ENCODE measurements at regions not wholly inside any gene's neighbourhood (a gene's known extent, or its start where the extent isn't known, plus 50 kb on each side); places are given as distances from the start of the nearest gene placed in this dataset.

DNA sequence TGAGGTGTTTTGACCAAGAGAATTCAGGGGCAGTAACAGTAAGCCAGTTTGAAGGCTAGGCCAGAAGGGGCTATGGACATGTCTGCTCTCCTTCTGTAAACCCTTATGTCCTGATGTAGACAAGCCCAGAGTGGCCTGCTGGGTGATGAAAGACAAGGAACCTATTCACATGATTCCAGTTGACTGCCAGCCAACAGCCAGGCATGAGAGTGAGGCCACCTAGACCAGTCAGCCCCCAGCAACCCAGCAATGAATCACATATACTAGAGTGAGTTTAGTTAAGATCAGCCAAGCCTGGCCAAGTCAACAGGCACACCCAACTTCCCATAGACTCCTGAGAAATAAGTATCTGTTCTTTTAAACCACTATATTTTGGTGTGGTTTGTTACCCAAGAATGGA lies 1889.7 kb upstream of the CELF4 start:
- Mint-ChIP-seq H3K4me1 (peaks cover 0 to 6% (median 3%) of the 10 kb centered on the region in 3 donors), H3K4me3 (no peak overlapping the region), H3K27me3 (no peaks in the 10 kb centered on the region), H3K27ac (no peak overlapping the region), H3K9me3 (peaks cover 4 to 7% (median 7%) of the 10 kb centered on the region in 3 donors), H3K36me3 (no peaks in the 10 kb centered on the region)
- POLR2A ChIA-PET: no interaction called here
- no peak overlapping the region for H3K4me3 ChIP-seq (ENCODE audit: control insufficient read depth in 1 of 2, extremely low read depth in 1 of 2, low read length in 1 of 2)
- no peak for ATAC-seq (replicated peaks in 1 of 4)
- H3K9me3 ChIP-seq: no peaks in the 10 kb centered on the region
- H3K27me3 ChIP-seq (replicated peaks in 1 of 2; ENCODE audit: control insufficient read depth in 2 of 2, extremely low read depth in 1 of 2, insufficient read depth in 2 of 2, low read length in 1 of 2): no peaks in the 10 kb centered on the region
- H3K27ac ChIP-seq (ENCODE audit: low read length): no peak overlapping the region
- CTCF ChIA-PET: no interaction called here
- peaks cover 0 to 4% of the 10 kb centered on the region in 2 experiments for H3K4me1 ChIP-seq (ENCODE audit: control insufficient read depth in 1 of 2, extremely low read depth in 1 of 2, insufficient read depth in 2 of 2, low read length in 2 of 2)
- DNase-seq: no peak
- no peaks in the 10 kb centered on the region for H3K36me3 ChIP-seq (ENCODE audit: control insufficient read depth in 2 of 2, extremely low read depth in 1 of 2, insufficient read depth in 1 of 2, low read length in 1 of 2)

DNA sequence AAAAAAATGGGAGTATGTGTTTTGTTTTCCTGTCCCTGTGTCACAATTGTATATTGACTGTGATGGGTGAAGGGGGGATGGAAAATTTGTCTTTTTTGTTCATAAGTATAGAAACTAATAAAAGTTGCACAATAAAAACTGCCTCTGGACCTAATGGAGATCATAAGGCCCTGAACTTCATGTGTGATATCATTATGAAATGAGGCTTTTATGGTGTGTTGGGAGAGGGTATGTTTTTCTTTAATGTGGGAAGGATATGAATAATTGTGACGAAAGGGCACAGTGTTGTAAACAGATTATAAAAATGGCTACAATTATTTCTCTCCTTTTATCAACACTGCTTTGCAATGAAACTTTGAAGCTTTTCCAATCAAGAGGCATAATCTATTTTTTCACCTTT lies 1889.3 kb upstream of the CELF4 start:
- Histone ChIP-seq H3K4me1 (ENCODE audit: control insufficient read depth in 1 of 2, extremely low read depth in 1 of 2, insufficient read depth in 2 of 2, low read length in 2 of 2) (no peaks in the 10 kb centered on the region), H3K27ac (ENCODE audit: low read length) (no peak overlapping the region), H3K36me3 (ENCODE audit: control insufficient read depth in 2 of 2, extremely low read depth in 1 of 2, insufficient read depth in 1 of 2, low read length in 1 of 2) (no peaks in the 10 kb centered on the region), H3K4me3 (ENCODE audit: control insufficient read depth in 1 of 2, extremely low read depth in 1 of 2, low read length in 1 of 2) (no peak overlapping the region), H3K27me3 (replicated peaks in 1 of 2; ENCODE audit: control insufficient read depth in 2 of 2, extremely low read depth in 1 of 2, insufficient read depth in 2 of 2, low read length in 1 of 2) (no peaks in the 10 kb centered on the region), H3K9me3 (no peaks in the 10 kb centered on the region)
- H3K4me3 Mint-ChIP-seq: no peak overlapping the region
- WGBS (ENCODE audit: insufficient coverage): no CpG with 5 or more reads among the region's 1 CpG
- ATAC-seq (replicated peaks in 1 of 4): no peak
- H3K27me3 Mint-ChIP-seq: no peaks in the 10 kb centered on the region
- H3K36me3 Mint-ChIP-seq: no peaks in the 10 kb centered on the region
- no peak overlapping the region for H3K27ac Mint-ChIP-seq
- ChIA-PET POLR2A (no interaction called here), CTCF (no interaction called here)
- DNase-seq: no peak
- H3K9me3 Mint-ChIP-seq: peaks cover 4 to 7% (median 7%) of the 10 kb centered on the region in 3 donors
- H3K4me1 Mint-ChIP-seq: peaks cover 0 to 6% (median 3%) of the 10 kb centered on the region in 3 donors

DNA sequence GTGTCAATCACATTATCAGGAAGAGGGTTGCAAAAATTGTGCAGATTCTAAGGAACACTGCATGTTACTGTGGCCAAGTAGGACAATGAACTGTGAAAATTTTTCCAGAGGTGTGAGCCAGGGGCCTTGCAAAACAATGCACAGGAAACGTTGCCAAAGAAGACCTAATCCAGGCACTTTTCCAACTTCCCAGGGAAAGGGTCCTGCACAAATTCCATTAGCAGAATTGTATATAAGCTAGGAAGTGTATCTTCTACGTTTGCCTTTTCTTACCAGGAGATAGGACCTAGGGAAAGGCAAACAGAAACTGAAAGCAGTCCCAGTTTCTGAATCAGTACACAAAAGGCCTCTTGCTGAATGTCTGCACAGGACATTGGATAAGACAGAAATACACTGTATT lies 1888.3 kb upstream of the CELF4 start:
- WGBS (ENCODE audit: insufficient coverage): no CpG with 5 or more reads among the region's 2 CpGs

DNA sequence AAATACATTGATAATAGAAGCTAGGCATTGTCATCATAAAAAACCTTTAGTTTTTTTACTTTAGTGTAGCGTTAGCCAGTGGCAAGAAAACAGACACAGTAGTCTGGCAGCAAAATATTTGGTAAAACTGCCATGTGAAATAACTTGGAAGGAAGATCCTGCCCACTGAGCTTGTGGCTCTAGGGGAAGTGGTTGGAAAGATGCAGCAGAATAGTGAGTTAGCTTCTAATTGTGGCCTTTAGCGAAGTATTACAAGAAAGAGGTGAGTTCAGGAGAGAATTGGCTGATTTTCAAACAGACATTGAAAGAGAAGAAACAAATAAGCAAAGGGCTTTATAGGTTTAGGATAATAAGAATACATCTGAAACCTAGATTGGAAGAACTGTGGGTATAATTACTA lies 1887.8 kb upstream of the CELF4 start:
- H3K27ac Mint-ChIP-seq: no peak overlapping the region

More for the DNA sequence above, 1888.3 kb upstream of the CELF4 start:
- H3K27ac ChIP-seq (ENCODE audit: low read length): no peak overlapping the region
- H3K4me1 ChIP-seq (ENCODE audit: control insufficient read depth in 1 of 2, extremely low read depth in 1 of 2, insufficient read depth in 2 of 2, low read length in 2 of 2): no peaks in the 10 kb centered on the region
- no peaks in the 10 kb centered on the region for H3K36me3 ChIP-seq (ENCODE audit: control insufficient read depth in 2 of 2, extremely low read depth in 1 of 2, insufficient read depth in 1 of 2, low read length in 1 of 2)
- H3K4me3 ChIP-seq (ENCODE audit: control insufficient read depth in 1 of 2, extremely low read depth in 1 of 2, low read length in 1 of 2): no peak overlapping the region
- no peaks in the 10 kb centered on the region for H3K27me3 ChIP-seq (replicated peaks in 1 of 2; ENCODE audit: control insufficient read depth in 2 of 2, extremely low read depth in 1 of 2, insufficient read depth in 2 of 2, low read length in 1 of 2)
- H3K4me3 Mint-ChIP-seq: no peak overlapping the region
- ATAC-seq (replicated peaks in 1 of 4) (no peak), DNase-seq (no peak)
- no peak overlapping the region for H3K27ac Mint-ChIP-seq
- peaks cover 6 to 7% (median 6%) of the 10 kb centered on the region in 3 donors for H3K9me3 Mint-ChIP-seq
- ChIA-PET CTCF (no interaction called here), POLR2A (no interaction called here)
- no peaks in the 10 kb centered on the region for H3K9me3 ChIP-seq
- H3K36me3 Mint-ChIP-seq: no peaks in the 10 kb centered on the region
- no peaks in the 10 kb centered on the region for H3K27me3 Mint-ChIP-seq
- peaks cover 0 to 6% (median 3%) of the 10 kb centered on the region in 3 donors for H3K4me1 Mint-ChIP-seq

DNA sequence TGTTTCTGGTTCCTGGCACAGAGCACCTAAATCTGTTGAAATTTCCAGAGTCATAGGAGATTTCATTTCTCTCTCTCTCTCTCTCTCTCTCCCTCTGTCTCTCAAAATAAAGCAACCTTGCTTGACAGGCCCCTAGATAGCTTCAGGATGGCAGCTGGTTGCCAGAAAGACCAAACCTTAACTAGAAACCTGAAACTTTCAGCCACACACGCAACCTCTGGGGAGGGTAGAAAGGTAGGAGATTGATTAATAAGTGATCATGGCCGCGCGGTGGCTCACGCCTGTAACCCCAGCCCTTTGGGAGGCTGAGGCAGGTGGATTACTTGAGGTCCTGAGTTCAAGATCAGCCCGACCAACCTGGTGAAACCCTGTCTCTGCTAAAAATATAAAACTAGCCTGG lies 1885.4 kb upstream of the CELF4 start:
- Mint-ChIP-seq H3K4me3 (no peak overlapping the region), H3K4me1 (peaks cover 0 to 6% (median 3%) of the 10 kb centered on the region in 3 donors), H3K9me3 (peaks cover 4 to 13% (median 12%) of the 10 kb centered on the region in 3 donors), H3K27ac (no peak overlapping the region), H3K36me3 (no peaks in the 10 kb centered on the region), H3K27me3 (no peaks in the 10 kb centered on the region)
- Histone ChIP-seq H3K27me3 (replicated peaks in 1 of 2; ENCODE audit: control insufficient read depth in 2 of 2, extremely low read depth in 1 of 2, insufficient read depth in 2 of 2, low read length in 1 of 2) (no peaks in the 10 kb centered on the region), H3K4me3 (ENCODE audit: control insufficient read depth in 1 of 2, extremely low read depth in 1 of 2, low read length in 1 of 2) (no peak overlapping the region), H3K9me3 (no peaks in the 10 kb centered on the region), H3K36me3 (ENCODE audit: control insufficient read depth in 2 of 2, extremely low read depth in 1 of 2, insufficient read depth in 1 of 2, low read length in 1 of 2) (no peaks in the 10 kb centered on the region), H3K27ac (ENCODE audit: low read length) (no peak overlapping the region), H3K4me1 (ENCODE audit: control insufficient read depth in 1 of 2, extremely low read depth in 1 of 2, insufficient read depth in 2 of 2, low read length in 2 of 2) (no peaks in the 10 kb centered on the region)
- WGBS (ENCODE audit: insufficient coverage): 83% methylated on average over 1 of the region's 6 CpGs
- ChIA-PET POLR2A (no interaction called here), CTCF (no interaction called here)
- ATAC-seq (replicated peaks in 1 of 4): no peak
- DNase-seq: no peak

More for the DNA sequence above, 1887.8 kb upstream of the CELF4 start:
- Histone ChIP-seq H3K4me1 (ENCODE audit: control insufficient read depth in 1 of 2, extremely low read depth in 1 of 2, insufficient read depth in 2 of 2, low read length in 2 of 2) (no peaks in the 10 kb centered on the region), H3K27ac (ENCODE audit: low read length) (no peak overlapping the region), H3K9me3 (no peaks in the 10 kb centered on the region), H3K27me3 (replicated peaks in 1 of 2; ENCODE audit: control insufficient read depth in 2 of 2, extremely low read depth in 1 of 2, insufficient read depth in 2 of 2, low read length in 1 of 2) (no peaks in the 10 kb centered on the region), H3K4me3 (ENCODE audit: control insufficient read depth in 1 of 2, extremely low read depth in 1 of 2, low read length in 1 of 2) (no peak overlapping the region), H3K36me3 (ENCODE audit: control insufficient read depth in 2 of 2, extremely low read depth in 1 of 2, insufficient read depth in 1 of 2, low read length in 1 of 2) (no peaks in the 10 kb centered on the region)
- Mint-ChIP-seq H3K4me3 (no peak overlapping the region), H3K36me3 (no peaks in the 10 kb centered on the region), H3K4me1 (peaks cover 0 to 6% (median 3%) of the 10 kb centered on the region in 3 donors), H3K9me3 (peaks cover under 1 to 7% (median 6%) of the 10 kb centered on the region in 3 donors), H3K27me3 (no peaks in the 10 kb centered on the region)
- WGBS (ENCODE audit: insufficient coverage): 40% methylated on average over 1 of the region's 2 CpGs
- ChIA-PET POLR2A (no interaction called here), CTCF (interaction anchor here in 1 of 2 donors (0.8 kb wide), 1 partner anchor 10 kb away, joined by 4 read pairs; no protein-coding TSS in a partner anchor)
- no peak for DNase-seq
- ATAC-seq (replicated peaks in 1 of 4): no peak

DNA sequence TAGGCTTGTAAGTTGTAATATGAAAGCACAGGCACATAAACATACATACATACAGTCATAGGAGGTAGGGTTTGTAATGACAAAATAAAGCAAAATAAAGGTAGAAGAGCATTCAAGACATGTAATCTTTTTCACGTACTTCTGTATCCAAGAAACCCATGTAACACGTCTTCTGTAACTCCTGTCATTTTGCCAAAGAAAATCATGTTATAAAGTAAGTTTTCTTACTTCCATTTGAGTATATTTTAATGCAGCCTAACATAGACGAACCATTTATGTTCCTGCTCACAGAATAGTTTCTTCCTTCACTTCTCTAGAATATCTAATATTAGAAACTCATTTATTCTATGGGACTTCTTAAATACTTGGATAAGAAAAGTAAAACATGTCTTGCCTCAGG lies 1884.0 kb upstream of the CELF4 start:
- H3K27ac Mint-ChIP-seq: no peak overlapping the region
- WGBS (ENCODE audit: insufficient coverage): no CpG with 5 or more reads among the region's 3 CpGs
- Histone ChIP-seq H3K27ac (ENCODE audit: low read length) (no peak overlapping the region), H3K9me3 (no peaks in the 10 kb centered on the region), H3K4me3 (ENCODE audit: control insufficient read depth in 1 of 2, extremely low read depth in 1 of 2, low read length in 1 of 2) (no peak overlapping the region), H3K36me3 (ENCODE audit: control insufficient read depth in 2 of 2, extremely low read depth in 1 of 2, insufficient read depth in 1 of 2, low read length in 1 of 2) (no peaks in the 10 kb centered on the region), H3K27me3 (replicated peaks in 1 of 2; ENCODE audit: control insufficient read depth in 2 of 2, extremely low read depth in 1 of 2, insufficient read depth in 2 of 2, low read length in 1 of 2) (no peaks in the 10 kb centered on the region), H3K4me1 (ENCODE audit: control insufficient read depth in 1 of 2, extremely low read depth in 1 of 2, insufficient read depth in 2 of 2, low read length in 2 of 2) (no peaks in the 10 kb centered on the region)
- peaks cover 0 to 6% (median 3%) of the 10 kb centered on the region in 3 donors for H3K4me1 Mint-ChIP-seq
- no peaks in the 10 kb centered on the region for H3K27me3 Mint-ChIP-seq
- ChIA-PET CTCF (no interaction called here), POLR2A (no interaction called here)
- DNase-seq (no peak), ATAC-seq (replicated peaks in 1 of 4) (no peak)
- H3K9me3 Mint-ChIP-seq: peaks cover 11 to 18% (median 15%) of the 10 kb centered on the region in 3 donors
- no peaks in the 10 kb centered on the region for H3K36me3 Mint-ChIP-seq
- H3K4me3 Mint-ChIP-seq: no peak overlapping the region

DNA sequence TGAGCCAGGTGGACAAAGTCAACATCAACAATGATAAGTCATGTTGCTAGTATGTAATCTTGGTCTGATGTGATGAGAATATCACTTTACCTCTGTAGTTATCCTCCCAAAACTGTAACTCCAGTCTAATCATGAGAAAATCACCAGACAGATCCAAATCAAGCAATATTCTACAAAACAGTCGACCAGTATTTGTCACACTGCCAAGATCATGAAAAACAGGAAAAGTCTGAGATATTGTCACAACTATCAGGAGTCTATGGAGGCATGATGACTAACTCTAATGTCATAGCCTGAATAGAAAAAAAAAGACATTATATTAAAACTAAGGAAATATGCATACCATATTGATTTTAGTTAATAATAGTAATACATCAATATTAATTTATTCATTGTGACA lies 1883.3 kb upstream of the CELF4 start:
- Mint-ChIP-seq H3K9me3 (peaks cover 14 to 18% (median 15%) of the 10 kb centered on the region in 3 donors), H3K27me3 (no peaks in the 10 kb centered on the region), H3K4me1 (peaks cover 0 to 6% (median 3%) of the 10 kb centered on the region in 3 donors), H3K27ac (no peak overlapping the region), H3K36me3 (no peaks in the 10 kb centered on the region), H3K4me3 (no peak overlapping the region)
- ChIA-PET POLR2A (no interaction called here), CTCF (no interaction called here)
- DNase-seq (no peak), ATAC-seq (replicated peaks in 1 of 4) (no peak)
- H3K4me1 ChIP-seq (ENCODE audit: control insufficient read depth in 1 of 2, extremely low read depth in 1 of 2, insufficient read depth in 2 of 2, low read length in 2 of 2): no peaks in the 10 kb centered on the region
- H3K4me3 ChIP-seq (ENCODE audit: control insufficient read depth in 1 of 2, extremely low read depth in 1 of 2, low read length in 1 of 2): no peak overlapping the region
- WGBS (ENCODE audit: insufficient coverage): no CpG with 5 or more reads among the region's 1 CpG
- no peak overlapping the region for H3K27ac ChIP-seq (ENCODE audit: low read length)
- H3K9me3 ChIP-seq: no peaks in the 10 kb centered on the region
- H3K36me3 ChIP-seq (ENCODE audit: control insufficient read depth in 2 of 2, extremely low read depth in 1 of 2, insufficient read depth in 1 of 2, low read length in 1 of 2): no peaks in the 10 kb centered on the region
- no peaks in the 10 kb centered on the region for H3K27me3 ChIP-seq (replicated peaks in 1 of 2; ENCODE audit: control insufficient read depth in 2 of 2, extremely low read depth in 1 of 2, insufficient read depth in 2 of 2, low read length in 1 of 2)

Measured in T-cell (primary cell).